ENCODE measurements at regions not wholly inside any gene's neighbourhood (a gene's known extent, or its start where the extent isn't known, plus 50 kb on each side); places are given as distances from the start of the nearest gene placed in this dataset.
A peak's percentile ranks its signal among the peaks of the same experiment; 100 is the strongest.

GRCh38 chr7:130897515-130898419 lies 163.8 kb upstream of the KLF14 start:
- no peak for DNase-seq

DNA sequence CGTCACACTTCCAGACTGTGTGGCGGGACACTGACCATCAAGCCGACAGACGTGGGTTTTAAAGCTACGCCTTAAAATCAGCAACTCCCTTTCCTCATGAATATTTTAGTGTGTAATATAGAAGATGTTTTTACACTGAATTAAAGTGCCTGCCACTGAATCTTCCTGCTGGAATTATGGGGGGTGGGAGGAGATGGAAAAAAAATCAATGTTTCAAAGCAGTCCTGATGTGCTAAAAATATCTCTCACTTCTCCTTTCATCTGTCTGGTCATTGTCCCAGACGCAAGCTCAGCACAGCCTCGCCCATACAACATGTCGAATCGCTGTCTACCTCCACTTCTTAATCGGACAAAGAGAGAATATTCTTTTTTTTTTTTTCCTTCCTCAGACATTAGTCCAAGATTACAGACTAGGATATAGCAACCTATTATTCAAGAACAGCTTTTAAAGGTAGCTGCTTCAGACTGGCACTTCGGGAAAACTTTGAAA lies 165.1 kb upstream of the KLF14 start:
- DNase-seq: peak; percentile 51

DNA sequence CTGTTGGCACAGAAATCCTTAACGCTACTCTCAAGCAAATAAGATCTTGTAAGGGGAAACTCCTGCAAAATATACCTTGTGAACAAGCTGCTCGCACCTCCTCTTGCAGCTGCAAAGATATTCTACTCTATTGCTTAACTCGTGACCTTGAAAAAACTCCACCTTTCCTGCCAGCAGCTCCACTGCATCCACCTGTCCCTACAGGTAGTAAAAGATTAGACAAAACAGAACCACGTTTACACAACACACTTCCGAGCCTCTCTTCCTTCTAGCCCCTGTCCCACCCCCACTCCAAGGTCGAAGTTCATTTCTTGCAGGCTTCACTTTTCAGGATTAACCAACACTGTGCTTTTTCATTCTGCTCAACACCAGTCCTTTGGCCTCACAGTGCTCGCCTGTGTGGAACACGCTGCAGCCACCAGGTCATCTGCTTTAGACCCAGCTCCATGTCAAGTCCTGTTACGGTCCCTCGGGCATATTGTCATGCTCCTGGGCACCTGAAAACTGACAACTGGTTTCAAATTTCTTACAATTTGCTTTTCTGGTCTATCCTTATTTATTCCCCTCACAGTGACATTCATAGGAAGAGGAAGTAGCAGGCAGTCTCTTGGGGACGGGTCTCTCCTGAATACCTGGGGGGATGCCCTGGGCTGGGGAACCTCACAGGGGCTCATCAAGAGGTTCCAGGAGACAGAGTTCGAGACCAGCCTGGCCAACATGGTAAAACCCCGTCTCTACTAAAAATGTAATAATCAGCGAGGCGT lies 165.8 kb upstream of the KLF14 start:
- no peak for DNase-seq

DNA sequence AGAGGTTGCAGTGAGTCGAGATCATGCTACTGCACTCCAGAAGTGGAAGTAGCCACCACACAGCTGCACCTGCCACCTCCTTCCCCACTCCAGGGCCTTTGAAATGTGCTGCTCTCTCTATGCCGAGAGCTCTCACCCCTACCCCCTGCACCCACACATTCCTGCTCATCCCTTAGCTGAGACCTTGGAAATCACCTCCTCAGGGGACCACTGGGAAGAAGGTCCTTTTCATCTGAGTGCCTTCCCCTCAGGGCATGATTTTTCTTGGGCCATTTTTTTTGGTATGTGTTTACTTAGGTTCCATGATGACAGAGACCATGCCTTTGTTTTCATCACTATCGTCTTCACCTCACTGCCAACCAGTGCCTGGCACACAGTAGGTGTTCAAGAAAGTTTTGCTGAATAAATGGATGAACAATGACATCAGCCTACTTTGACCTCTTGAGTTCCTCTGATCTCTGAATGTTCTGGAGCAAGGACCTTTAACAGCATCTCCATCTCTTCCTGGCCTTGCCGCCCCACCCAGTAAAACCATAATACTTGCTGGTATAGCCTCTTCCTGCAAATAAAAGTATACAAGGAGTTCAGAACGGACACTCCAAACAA lies 166.6 kb upstream of the KLF14 start:
- DNase-seq: no peak

- DNase-seq: peak; percentile 50
These were observed 167.3 kb upstream of the KLF14 start for GRCh38 chr7:130901209-130901783.

DNA sequence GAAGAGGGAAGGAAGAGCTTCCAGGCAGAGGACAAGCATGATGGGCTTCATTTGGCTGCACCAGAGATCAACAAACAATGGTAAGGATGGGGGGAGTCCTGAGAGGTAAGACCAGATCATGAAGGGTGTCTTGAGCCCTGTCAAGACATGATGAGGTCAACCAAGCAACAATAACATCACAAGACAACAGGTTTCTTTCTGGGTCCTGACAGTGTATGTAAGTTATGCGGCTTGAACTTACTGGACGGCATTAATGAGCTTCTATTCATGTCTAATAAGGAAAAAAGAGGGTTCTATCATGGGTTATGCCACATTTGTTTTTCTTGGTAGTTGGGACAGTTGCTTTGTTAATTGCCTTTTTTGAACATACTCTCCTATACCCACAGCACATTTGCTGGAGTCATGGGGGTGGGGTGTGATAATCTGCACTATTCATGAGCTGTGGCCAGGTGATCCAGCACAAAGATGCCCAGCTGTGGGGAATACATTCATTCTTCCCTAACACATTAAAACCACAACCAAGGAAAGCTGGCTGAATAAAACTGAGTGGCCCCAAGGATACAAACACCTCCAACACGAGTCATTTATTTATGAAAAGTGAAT lies 168.8 kb upstream of the KLF14 start:
- no peak for DNase-seq

GRCh38 chr7:130903358-130903974 lies 169.5 kb upstream of the KLF14 start:
- DNase-seq: peak; percentile 97

GRCh38 chr7:130904031-130904757 lies 170.2 kb upstream of the KLF14 start:
- DNase-seq: peak; percentile 49

- DNase-seq: no peak
These were observed 170.8 kb upstream of the KLF14 start for GRCh38 chr7:130904792-130905191.

GRCh38 chr7:130906575-130906974 lies 172.6 kb upstream of the KLF14 start:
- no peak for DNase-seq

DNA sequence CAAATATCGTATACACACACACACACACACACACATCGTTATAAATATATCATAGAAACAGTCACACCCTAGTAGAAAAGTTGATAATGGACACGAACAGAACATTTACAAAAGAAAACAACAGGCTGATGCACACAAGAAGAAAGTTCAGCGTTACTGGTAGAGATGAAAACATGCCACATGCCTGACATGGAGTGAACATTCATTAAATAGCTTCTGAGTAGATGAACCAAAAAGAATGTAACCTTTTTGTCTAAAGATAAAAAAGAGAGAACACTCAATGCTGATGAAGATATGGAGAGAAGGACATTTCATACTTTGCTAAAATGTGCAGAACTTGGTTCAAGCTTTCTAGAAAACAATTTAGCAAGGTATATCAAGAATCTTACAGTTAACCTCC lies 173.4 kb upstream of the KLF14 start:
- DNase-seq: no peak

- no peak for DNase-seq
These were observed 174.5 kb upstream of the KLF14 start for GRCh38 chr7:130908345-130909160.

GRCh38 chr7:130909161-130909836 lies 175.3 kb upstream of the KLF14 start:
- DNase-seq: no peak

GRCh38 chr7:130909881-130910672 lies 176.1 kb upstream of the KLF14 start:
- DNase-seq: peak; percentile 71

- no peak for DNase-seq
These were observed 177.2 kb upstream of the KLF14 start for GRCh38 chr7:130910949-130911944.

GRCh38 chr7:130912082-130912861 lies 178.3 kb upstream of the KLF14 start:
- no peak for DNase-seq

All from inflammatory macrophage treated with lipopolysaccharide for 4 hours (primary cell).